ENCODE measurements at regions not wholly inside any gene's neighbourhood (a gene's known extent, or its start where the extent isn't known, plus 50 kb on each side); places are given as distances from the start of the nearest gene placed in this dataset.

DNA sequence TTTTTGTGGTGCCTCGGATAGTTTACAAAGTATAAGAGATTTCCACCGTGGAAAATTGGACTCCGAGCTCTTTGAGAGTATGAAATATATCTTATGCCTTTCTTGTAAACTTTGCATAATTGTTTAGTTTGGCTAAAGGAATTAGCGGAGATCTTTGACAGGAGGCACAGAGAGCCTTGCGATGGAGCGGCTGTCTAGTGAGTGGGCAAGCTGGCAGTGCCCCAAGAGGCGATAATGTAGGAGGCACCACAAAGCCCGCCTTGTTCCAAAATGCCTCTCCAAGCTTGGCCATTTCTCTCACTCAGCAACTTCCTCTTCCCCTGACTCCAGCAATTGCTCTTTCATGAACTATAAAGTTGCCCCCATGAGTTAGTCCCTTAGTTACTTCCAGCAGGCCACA is 270.1 kb upstream of the PRICKLE1 start:
- no peaks in the 10 kb centered on the region for H3K9me3 ChIP-seq (ENCODE audit: control insufficient read depth in 4 of 4, insufficient read depth in 3 of 4, low read length in 3 of 4)
- 64 to 74% methylated on average over 8 of the region's 8 CpGs for WGBS, 2 donors
- DNase-seq (peak; percentile 15 to 52 (median 22)), ATAC-seq (ENCODE audit: insufficient read depth, low FRiP score) (no peak)
- no peak overlapping the region for H3K9ac ChIP-seq (ENCODE audit: insufficient read depth in 1 of 2, low read length in 2 of 2)
- peaks cover 0 to 12% (median 0%) of the 10 kb centered on the region in 5 donors for H3K4me1 ChIP-seq (ENCODE audit: control insufficient read depth in 5 of 5, insufficient read depth in 5 of 5, low read length in 5 of 5)
- TF ChIP-seq, protein P1, sequence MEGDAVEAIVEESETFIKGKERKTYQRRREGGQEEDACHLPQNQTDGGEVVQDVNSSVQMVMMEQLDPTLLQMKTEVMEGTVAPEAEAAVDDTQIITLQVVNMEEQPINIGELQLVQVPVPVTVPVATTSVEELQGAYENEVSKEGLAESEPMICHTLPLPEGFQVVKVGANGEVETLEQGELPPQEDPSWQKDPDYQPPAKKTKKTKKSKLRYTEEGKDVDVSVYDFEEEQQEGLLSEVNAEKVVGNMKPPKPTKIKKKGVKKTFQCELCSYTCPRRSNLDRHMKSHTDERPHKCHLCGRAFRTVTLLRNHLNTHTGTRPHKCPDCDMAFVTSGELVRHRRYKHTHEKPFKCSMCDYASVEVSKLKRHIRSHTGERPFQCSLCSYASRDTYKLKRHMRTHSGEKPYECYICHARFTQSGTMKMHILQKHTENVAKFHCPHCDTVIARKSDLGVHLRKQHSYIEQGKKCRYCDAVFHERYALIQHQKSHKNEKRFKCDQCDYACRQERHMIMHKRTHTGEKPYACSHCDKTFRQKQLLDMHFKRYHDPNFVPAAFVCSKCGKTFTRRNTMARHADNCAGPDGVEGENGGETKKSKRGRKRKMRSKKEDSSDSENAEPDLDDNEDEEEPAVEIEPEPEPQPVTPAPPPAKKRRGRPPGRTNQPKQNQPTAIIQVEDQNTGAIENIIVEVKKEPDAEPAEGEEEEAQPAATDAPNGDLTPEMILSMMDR (IDR thresholded peaks at IDR 0.05; ENCODE audit: control extremely low read depth, extremely low read depth): no peak
- no peaks in the 10 kb centered on the region for H3K36me3 ChIP-seq (ENCODE audit: control insufficient read depth in 4 of 4, insufficient read depth in 4 of 4, low read length in 4 of 4)
- no peak overlapping the region for H3K4me3 ChIP-seq
- H3K27ac ChIP-seq (ENCODE audit: low read depth in 1 of 2, low read length in 1 of 2): no peak overlapping the region
- no peaks in the 10 kb centered on the region for H3K27me3 ChIP-seq (ENCODE audit: control insufficient read depth in 3 of 3, insufficient read depth in 3 of 3, low read length in 2 of 3)

DNA sequence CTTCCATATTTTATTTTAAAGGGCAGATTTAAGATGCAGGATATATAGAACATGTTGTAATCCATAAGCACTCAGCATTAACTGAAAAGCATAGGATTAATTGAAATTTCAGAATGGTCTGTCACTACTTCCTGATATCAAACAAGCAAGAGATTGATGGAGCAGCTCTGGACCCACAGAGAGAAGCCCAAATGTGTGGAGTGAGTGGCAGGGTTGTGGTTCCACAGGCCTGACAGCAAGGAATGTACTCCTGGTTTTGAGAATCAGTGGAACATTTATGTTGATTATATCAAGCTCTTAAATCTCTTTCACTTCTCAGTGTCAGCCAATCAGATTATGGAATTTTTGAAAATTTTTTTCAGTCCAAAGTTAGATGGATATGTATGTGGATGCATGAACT is 267.6 kb upstream of the PRICKLE1 start:
- Histone ChIP-seq H3K9ac (ENCODE audit: insufficient read depth in 1 of 2, low read length in 2 of 2) (no peak overlapping the region), H3K27ac (ENCODE audit: low read depth in 1 of 2, low read length in 1 of 2) (no peak overlapping the region), H3K36me3 (ENCODE audit: control insufficient read depth in 4 of 4, insufficient read depth in 4 of 4, low read length in 4 of 4) (no peaks in the 10 kb centered on the region), H3K27me3 (ENCODE audit: control insufficient read depth in 3 of 3, insufficient read depth in 3 of 3, low read length in 2 of 3) (no peaks in the 10 kb centered on the region), H3K9me3 (ENCODE audit: control insufficient read depth in 4 of 4, insufficient read depth in 3 of 4, low read length in 3 of 4) (no peaks in the 10 kb centered on the region), H3K4me1 (ENCODE audit: control insufficient read depth in 5 of 5, insufficient read depth in 5 of 5, low read length in 5 of 5) (peaks cover 0 to 29% (median 2%) of the 10 kb centered on the region in 5 donors), H3K4me3 (no peak overlapping the region)
- ATAC-seq (ENCODE audit: insufficient read depth, low FRiP score) (no peak), DNase-seq (no peak)
- TF ChIP-seq, protein P1 (IDR thresholded peaks at IDR 0.05; ENCODE audit: control extremely low read depth, extremely low read depth): no peak

DNA sequence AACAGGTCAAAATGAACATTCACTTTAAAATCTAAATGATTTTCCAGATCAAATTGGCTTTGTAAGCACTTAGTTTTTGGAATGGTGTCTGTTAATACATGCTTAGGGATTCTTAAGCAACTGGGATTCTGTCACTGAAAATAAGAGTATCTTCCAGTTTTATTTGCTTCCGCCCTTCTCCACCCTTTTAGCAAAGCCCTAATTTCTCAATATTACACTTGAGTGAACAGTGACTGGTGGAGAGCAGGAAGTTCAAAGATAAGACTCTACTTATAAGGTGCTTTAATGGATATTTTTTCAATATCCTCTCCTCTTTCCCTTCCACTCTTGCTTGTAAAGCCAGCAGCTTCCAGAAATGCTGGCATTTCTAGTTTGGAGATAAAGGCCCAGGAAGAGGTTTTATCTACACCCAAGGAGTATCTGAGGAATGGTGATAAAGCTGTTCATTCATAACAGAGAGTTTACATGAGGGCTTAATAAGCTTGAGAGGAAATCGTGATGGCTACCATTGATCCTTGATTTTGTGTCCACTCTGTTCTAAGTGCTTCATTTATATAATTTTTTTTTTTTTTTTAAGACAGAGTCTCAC is 265.9 kb upstream of the PRICKLE1 start:
- H3K4me1 ChIP-seq (ENCODE audit: control insufficient read depth in 5 of 5, insufficient read depth in 5 of 5, low read length in 5 of 5): peaks cover 0 to 29% (median 2%) of the 10 kb centered on the region in 5 donors
- 59 to 82% methylated on average over 2 of the region's 2 CpGs for WGBS, 2 donors
- no peaks in the 10 kb centered on the region for H3K27me3 ChIP-seq (ENCODE audit: control insufficient read depth in 3 of 3, insufficient read depth in 3 of 3, low read length in 2 of 3)
- H3K9ac ChIP-seq (ENCODE audit: insufficient read depth in 1 of 2, low read length in 2 of 2): no peak overlapping the region
- TF ChIP-seq, protein P1 (IDR thresholded peaks at IDR 0.05; ENCODE audit: control extremely low read depth, extremely low read depth): no peak
- no peaks in the 10 kb centered on the region for H3K9me3 ChIP-seq (ENCODE audit: control insufficient read depth in 4 of 4, insufficient read depth in 3 of 4, low read length in 3 of 4)
- DNase-seq: peak in 2 of 3 donors; percentile 25 to 55
- no peak overlapping the region for H3K4me3 ChIP-seq
- peak; percentile 58 for ATAC-seq (ENCODE audit: insufficient read depth, low FRiP score)
- no peak overlapping the region for H3K27ac ChIP-seq (ENCODE audit: low read depth in 1 of 2, low read length in 1 of 2)
- no peaks in the 10 kb centered on the region for H3K36me3 ChIP-seq (ENCODE audit: control insufficient read depth in 4 of 4, insufficient read depth in 4 of 4, low read length in 4 of 4)

DNA sequence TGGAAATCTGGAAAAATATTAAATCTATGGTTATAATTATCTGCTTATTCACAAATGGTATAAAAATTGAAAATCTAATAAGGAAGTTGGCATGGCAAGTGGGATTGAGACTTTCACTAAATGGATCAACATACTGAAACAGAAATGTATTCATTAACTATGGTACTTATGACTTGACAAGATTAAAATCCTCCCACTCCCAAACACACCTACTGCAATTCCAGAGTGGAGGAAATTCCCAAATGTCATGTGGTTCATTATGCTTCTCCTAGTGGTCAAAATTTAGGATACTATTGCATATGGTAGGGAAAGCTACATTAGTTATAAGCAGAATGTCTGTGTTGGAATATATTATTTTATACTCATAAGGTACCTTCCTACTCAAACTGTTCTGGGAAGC is 265.3 kb upstream of the PRICKLE1 start:
- Histone ChIP-seq H3K27ac (ENCODE audit: low read depth in 1 of 2, low read length in 1 of 2) (no peak overlapping the region), H3K9ac (ENCODE audit: insufficient read depth in 1 of 2, low read length in 2 of 2) (no peak overlapping the region), H3K27me3 (ENCODE audit: control insufficient read depth in 3 of 3, insufficient read depth in 3 of 3, low read length in 2 of 3) (no peaks in the 10 kb centered on the region), H3K36me3 (ENCODE audit: control insufficient read depth in 4 of 4, insufficient read depth in 4 of 4, low read length in 4 of 4) (no peaks in the 10 kb centered on the region), H3K9me3 (ENCODE audit: control insufficient read depth in 4 of 4, insufficient read depth in 3 of 4, low read length in 3 of 4) (no peaks in the 10 kb centered on the region), H3K4me1 (ENCODE audit: control insufficient read depth in 5 of 5, insufficient read depth in 5 of 5, low read length in 5 of 5) (peaks cover 0 to 28% (median 2%) of the 10 kb centered on the region in 5 donors), H3K4me3 (no peak overlapping the region)
- TF ChIP-seq, protein P1 (IDR thresholded peaks at IDR 0.05; ENCODE audit: control extremely low read depth, extremely low read depth): no peak
- ATAC-seq (ENCODE audit: insufficient read depth, low FRiP score) (no peak), DNase-seq (no peak)

Measured in lung (tissue), 11 donors.